ENCODE measurements at regions not wholly inside any gene's neighbourhood (a gene's known extent, or its start where the extent isn't known, plus 50 kb on each side); places are given as distances from the start of the nearest gene placed in this dataset.

DNA sequence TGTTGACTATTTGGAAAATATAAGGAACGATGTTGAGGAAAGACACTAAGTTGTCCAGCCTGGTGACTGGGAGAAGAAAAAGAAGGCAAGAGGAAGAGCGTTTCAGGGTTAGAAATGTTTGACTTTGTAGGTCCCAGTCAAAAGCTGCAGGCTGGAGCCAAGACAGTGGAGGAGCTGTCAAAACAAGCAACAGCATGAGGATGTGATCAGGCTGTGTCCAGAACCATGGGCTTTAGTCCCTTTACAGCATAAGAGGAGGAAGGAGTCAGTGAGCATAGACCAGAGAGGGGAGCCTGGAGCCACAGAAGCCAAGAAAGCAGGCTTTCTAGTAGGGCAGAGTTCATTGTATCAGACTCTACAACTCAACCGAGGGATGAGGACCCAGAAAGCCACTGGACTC lies 658.5 kb downstream of the BNC2 start:
- POLR2A ChIA-PET: no interaction called here
- BruUV-seq (replicated peaks): no TSS peak
- TF ChIP-seq SIN3A (IDR thresholded peaks at IDR 0.05; ENCODE audit: borderline replicate concordance, insufficient read depth, low read depth, low read length) (no peak), POLR2AphosphoS5 (IDR thresholded peaks at IDR 0.05; ENCODE audit: low read depth, low read length) (no peak), REST (IDR thresholded peaks at IDR 0.05; ENCODE audit: insufficient read depth in 1 of 2, low read depth in 2 of 2, low read length in 1 of 2) (no peak), TCF7L2 (IDR thresholded peaks at IDR 0.05; ENCODE audit: low read depth, low read length) (no peak), CTCF (IDR thresholded peaks at IDR 0.05) (no peak)
- in situ Hi-C loops (cut with HindIII; ENCODE audit: low pct_unique_long_range_greater_than_20kb, low sequenced_read_pairs) (no loop called here), intact Hi-C loops (cut with micrococcal nuclease; ENCODE audit: unreplicated experiment) (no loop called here)
- no peak for ATAC-seq
- Histone ChIP-seq H3K27ac (ENCODE audit: low read length) (no peak overlapping the region), H3K4me1 (ENCODE audit: control insufficient read depth, insufficient read depth, low read length) (no peaks in the 10 kb centered on the region), H3K27me3 (ENCODE audit: control insufficient read depth, insufficient read depth, low read length) (no peaks in the 10 kb centered on the region), H3K36me3 (ENCODE audit: control insufficient read depth, insufficient read depth, low read length) (no peaks in the 10 kb centered on the region), H3K4me3 (ENCODE audit: low read depth in 2 of 2, low read length in 2 of 2) (no peak overlapping the region), H3K9me3 (ENCODE audit: control insufficient read depth, insufficient read depth, low read depth, low read length) (no peaks in the 10 kb centered on the region)
- CTCF ChIA-PET: no interaction called here
- DNase-seq (ENCODE audit: low read depth, low spot score): no peak

GRCh38 chr9:16213781-16214515 lies 656.5 kb downstream of the BNC2 start:
- in situ Hi-C loops (cut with HindIII; ENCODE audit: low pct_unique_long_range_greater_than_20kb, low sequenced_read_pairs): no loop called here
- DNase-seq (ENCODE audit: low read depth, low spot score): no peak
- Histone ChIP-seq H3K36me3 (ENCODE audit: control insufficient read depth, insufficient read depth, low read length) (no peaks in the 10 kb centered on the region), H3K27me3 (ENCODE audit: control insufficient read depth, insufficient read depth, low read length) (no peaks in the 10 kb centered on the region), H3K9me3 (ENCODE audit: control insufficient read depth, insufficient read depth, low read depth, low read length) (no peaks in the 10 kb centered on the region), H3K4me3 (ENCODE audit: low read depth in 2 of 2, low read length in 2 of 2) (no peak overlapping the region), H3K27ac (ENCODE audit: low read length) (no peak overlapping the region), H3K4me1 (ENCODE audit: control insufficient read depth, insufficient read depth, low read length) (no peaks in the 10 kb centered on the region)
- CTCF ChIA-PET: no interaction called here
- intact Hi-C loops (cut with micrococcal nuclease; ENCODE audit: unreplicated experiment): no loop called here
- POLR2A ChIA-PET: no interaction called here
- BruUV-seq (replicated peaks): no TSS peak
- 0 out of 2 replicates have a peak, but pooled peaks have one; percentile 45 for ATAC-seq
- TF ChIP-seq REST (IDR thresholded peaks at IDR 0.05; ENCODE audit: insufficient read depth in 1 of 2, low read depth in 2 of 2, low read length in 1 of 2): no peak
- no peak for TF ChIP-seq SIN3A (IDR thresholded peaks at IDR 0.05; ENCODE audit: borderline replicate concordance, insufficient read depth, low read depth, low read length)
- no peak for TF ChIP-seq POLR2AphosphoS5 (IDR thresholded peaks at IDR 0.05; ENCODE audit: low read depth, low read length)
- TF ChIP-seq TCF7L2 (IDR thresholded peaks at IDR 0.05; ENCODE audit: low read depth, low read length): no peak
- TF ChIP-seq CTCF (IDR thresholded peaks at IDR 0.05): no peak
